A549 (cell line): ENCODE measurements at regions not wholly inside any gene's neighbourhood (a gene's known extent, or its start where the extent isn't known, plus 50 kb on each side); places are given as distances from the start of the nearest gene placed in this dataset.

Experiments
- BHLHE40 ChIP-seq: IDR thresholded peaks from 2 replicates; pipeline ENCODE4 v1.6.1; 2012; ENCODE audit warnings: low read depth, low read length, inconsistent platforms
- CEBPB ChIP-seq, 2 experiments: fragments of >200 bp in 1 of 2; sonication (Bioruptor Twin) in 1 of 2; formaldehyde crosslinking in 1 of 2; IDR thresholded peaks; 2 replicates each; pipeline ENCODE4 v1.6.1; 2012 to 2016
- CTCF ChIP-seq: fragments of >200 bp; sonication (Bioruptor Twin); formaldehyde crosslinking; IDR thresholded peaks from 3 replicates; pipeline ENCODE4 v1.5.1; 2016
- EP300 ChIP-seq, 2 experiments: fragments of >200 bp; sonication (Bioruptor Twin); formaldehyde crosslinking; IDR thresholded peaks; 2 replicates in 1 of 2; 3 replicates in 1 of 2; pipeline ENCODE4 v1.6.1; 2016 to 2017
- HDAC2 ChIP-seq: fragments of 200-600 bp; sonication (generic); IDR thresholded peaks from 2 replicates; pipeline ENCODE4 v1.6.1; 2016
- MAFK ChIP-seq: fragments of 450-650 bp; IDR thresholded peaks from 2 replicates; pipeline ENCODE4 v1.6.1; 2014; ENCODE audit not compliant: partially characterized antibody
- MYC ChIP-seq: IDR thresholded peaks from 2 replicates; pipeline ENCODE4 v1.6.1; 2012; ENCODE audit warnings: mild to moderate bottlenecking, inconsistent platforms, low read length, improper control_type of control experiment, borderline replicate concordance
- NR3C1 ChIP-seq: fragments of >200 bp; sonication (Bioruptor Twin); formaldehyde crosslinking; IDR thresholded peaks from 3 replicates; pipeline ENCODE4 v1.6.1; 2017
- PBX3 ChIP-seq: IDR thresholded peaks from 2 replicates; pipeline ENCODE4 v1.6.1; 2012
- POLR2A ChIP-seq: IDR thresholded peaks from 2 replicates; pipeline ENCODE4 v1.6.1; 2012; ENCODE audit warnings: mild to moderate bottlenecking, low read length
- SMC3 ChIP-seq: fragments of >200 bp; sonication (Bioruptor Twin); formaldehyde crosslinking; IDR thresholded peaks from 3 replicates; pipeline ENCODE4 v1.6.1; 2018; ENCODE audit warnings: inconsistent platforms
- USF2 ChIP-seq: fragments of 450-650 bp; IDR thresholded peaks from 2 replicates; pipeline ENCODE4 v1.6.1; 2014; ENCODE audit warnings: antibody characterized with exemption
- ZC3H11A ChIP-seq: fragments of 450-650 bp; IDR thresholded peaks from 2 replicates; pipeline ENCODE4 v1.6.1; 2014; ENCODE audit warnings: antibody characterized with exemption, mild to moderate bottlenecking

- TF ChIP-seq CTCF: no peak
- TF ChIP-seq HDAC2: no peak
- no peak for TF ChIP-seq EP300 (IDR thresholded peaks at IDR 0.05)
- TF ChIP-seq POLR2A: no peak
- no peak for TF ChIP-seq NR3C1
- no peak for TF ChIP-seq ZC3H11A
- TF ChIP-seq PBX3: no peak
- TF ChIP-seq CEBPB (IDR thresholded peaks at IDR 0.05): no peak
- TF ChIP-seq SMC3: no peak
- TF ChIP-seq MYC: no peak
- TF ChIP-seq BHLHE40: no peak
- no peak for TF ChIP-seq USF2
- no peak for TF ChIP-seq MAFK
Observed at GRCh38 chr6:159114569-159114968, 54.6 kb upstream of the FNDC1 start.
